GM10266 (cell line): ENCODE measurements at regions not wholly inside any gene's neighbourhood (a gene's known extent, or its start where the extent isn't known, plus 50 kb on each side); places are given as distances from the start of the nearest gene placed in this dataset.
A peak's percentile ranks its signal among the peaks of the same experiment; 100 is the strongest.
"Not testable (repeated sequence)": the region's sequence is repeated elsewhere in the genome, so short reads cannot be mapped to it uniquely, and the experiment has no call there.

ENCODE experiments used
- DNase-seq: peaks from one replicate; pipeline ENCODE4 v3.0.0; 2012; ENCODE audit errors: extremely low spot score
- CTCF ChIP-seq: IDR thresholded peaks from 2 replicates; pipeline ENCODE4 v1.5.1; 2012; ENCODE audit warnings: mild to moderate bottlenecking, low read depth; ENCODE audit not compliant: control insufficient read depth, insufficient read depth; ENCODE audit errors: missing control alignments

GRCh38 chr6:119764927-119765681 is 415.5 kb upstream of the MAN1A1 start:
- TF ChIP-seq CTCF, result no peak
- DNase-seq, result no peak

- DNase-seq, result no peak
- no peak for TF ChIP-seq CTCF
These were observed 410.5 kb upstream of the MAN1A1 start for GRCh38 chr6:119760046-119760445.

GRCh38 chr6:119758385-119758784 is 408.8 kb upstream of the MAN1A1 start:
- DNase-seq, result no peak
- TF ChIP-seq CTCF, result no peak

- TF ChIP-seq CTCF, result no peak
- DNase-seq, result no peak
These were observed 407.9 kb upstream of the MAN1A1 start for GRCh38 chr6:119757467-119757866.

- TF ChIP-seq CTCF, result no peak
- DNase-seq, result no peak
These were observed 399.8 kb upstream of the MAN1A1 start for GRCh38 chr6:119749335-119749734.

- not testable (repeated sequence) for DNase-seq
These were observed 399.0 kb upstream of the MAN1A1 start for GRCh38 chr6:119748535-119748934.

GRCh38 chr6:119742188-119742803 is 392.7 kb upstream of the MAN1A1 start:
- peak; percentile 85 for TF ChIP-seq CTCF
- peak; percentile 25 for DNase-seq
